Cardiac muscle cell (in vitro differentiated cells and primary cell): ENCODE measurements at regions not wholly inside any gene's neighbourhood (a gene's known extent, or its start where the extent isn't known, plus 50 kb on each side); places are given as distances from the start of the nearest gene placed in this dataset.

ENCODE experiments used
- DNase-seq, 2 donors: peaks; one replicate each; pipeline versions ENCODE4 v3.0.0 to v3.0.0-alpha.2; 2010 to 2017; ENCODE audit warnings: low read depth in 1 of 2, low spot score in 1 of 2
- H3K27ac ChIP-seq: fragments of 200-600 bp; sonication (generic); 2 replicates; pipeline ENCODE4 v1.5.1; 2016
- H3K27me3 ChIP-seq: fragments of 200-600 bp; sonication (generic); 2 replicates; pipeline ENCODE4 v1.6.0; 2016; ENCODE audit warnings: control low read depth
- H3K36me3 ChIP-seq: fragments of 200-600 bp; sonication (generic); 2 replicates; pipeline ENCODE4 v1.5.1; 2016; ENCODE audit warnings: control low read depth
- H3K4me1 ChIP-seq: fragments of 200-600 bp; sonication (generic); 2 replicates; pipeline ENCODE4 v1.8.1; 2017; ENCODE audit warnings: low read depth, mild to moderate bottlenecking, mixed run types
- H3K4me3 ChIP-seq: fragments of 200-600 bp; sonication (generic); 2 replicates; pipeline ENCODE4 v1.5.1; 2016; ENCODE audit warnings: mild to moderate bottlenecking
- H3K9me3 ChIP-seq: fragments of 200-600 bp; sonication (generic); 2 replicates; pipeline ENCODE4 v1.5.1; 2017; ENCODE audit warnings: low read depth, mild to moderate bottlenecking, control low read depth
- TF ChIP-seq, protein P1 (sequence below): IDR thresholded peaks from 2 replicates; pipeline ENCODE4 v1.5.1; 2012; ENCODE audit warnings: low read depth, mild to moderate bottlenecking, low read length

DNA sequence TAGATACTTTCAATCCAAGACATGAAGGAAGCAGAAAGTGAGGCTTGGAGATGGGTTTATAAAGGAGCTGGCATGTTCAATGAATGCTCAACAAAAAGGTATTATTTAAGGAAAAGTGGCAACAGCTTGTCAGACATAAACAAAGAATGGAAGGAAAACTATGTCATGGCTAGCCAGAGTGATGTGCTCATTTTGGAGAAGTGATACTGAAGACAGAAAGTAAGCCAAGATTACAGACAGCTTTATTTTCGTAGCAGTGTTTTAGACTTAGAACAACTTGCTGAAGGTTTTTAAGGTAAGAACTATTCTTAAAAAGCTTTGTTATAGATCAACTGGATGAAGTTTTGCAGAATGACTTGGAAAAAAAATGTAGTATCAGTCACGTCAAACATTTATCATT is 160.5 kb upstream of the FERD3L start:
- Histone ChIP-seq H3K27ac (no peak overlapping the region), H3K4me1 (no peaks in the 10 kb centered on the region), H3K4me3 (no peak overlapping the region), H3K9me3 (no peaks in the 10 kb centered on the region), H3K36me3 (no peaks in the 10 kb centered on the region), H3K27me3 (no peaks in the 10 kb centered on the region)
- TF ChIP-seq, protein P1, sequence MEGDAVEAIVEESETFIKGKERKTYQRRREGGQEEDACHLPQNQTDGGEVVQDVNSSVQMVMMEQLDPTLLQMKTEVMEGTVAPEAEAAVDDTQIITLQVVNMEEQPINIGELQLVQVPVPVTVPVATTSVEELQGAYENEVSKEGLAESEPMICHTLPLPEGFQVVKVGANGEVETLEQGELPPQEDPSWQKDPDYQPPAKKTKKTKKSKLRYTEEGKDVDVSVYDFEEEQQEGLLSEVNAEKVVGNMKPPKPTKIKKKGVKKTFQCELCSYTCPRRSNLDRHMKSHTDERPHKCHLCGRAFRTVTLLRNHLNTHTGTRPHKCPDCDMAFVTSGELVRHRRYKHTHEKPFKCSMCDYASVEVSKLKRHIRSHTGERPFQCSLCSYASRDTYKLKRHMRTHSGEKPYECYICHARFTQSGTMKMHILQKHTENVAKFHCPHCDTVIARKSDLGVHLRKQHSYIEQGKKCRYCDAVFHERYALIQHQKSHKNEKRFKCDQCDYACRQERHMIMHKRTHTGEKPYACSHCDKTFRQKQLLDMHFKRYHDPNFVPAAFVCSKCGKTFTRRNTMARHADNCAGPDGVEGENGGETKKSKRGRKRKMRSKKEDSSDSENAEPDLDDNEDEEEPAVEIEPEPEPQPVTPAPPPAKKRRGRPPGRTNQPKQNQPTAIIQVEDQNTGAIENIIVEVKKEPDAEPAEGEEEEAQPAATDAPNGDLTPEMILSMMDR, result no peak
- no peak for DNase-seq

DNA sequence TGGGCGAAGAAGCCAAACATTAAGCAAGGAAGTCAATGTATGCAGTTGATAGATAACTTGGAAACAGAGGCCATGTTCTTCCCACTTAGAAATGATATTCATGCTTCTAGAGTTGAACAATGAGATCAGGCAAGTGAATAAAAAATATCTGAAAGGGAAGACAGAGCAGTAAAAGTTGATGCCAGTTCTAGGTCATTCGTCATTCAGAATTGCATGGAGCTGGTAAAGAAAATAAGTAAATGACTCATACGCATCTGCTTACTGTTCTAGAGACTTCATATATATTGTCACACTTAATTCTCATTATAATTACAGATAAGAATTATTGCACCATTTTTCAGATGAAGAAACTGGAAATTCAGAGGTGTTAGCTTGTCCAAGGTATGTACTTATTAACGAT is 158.9 kb upstream of the FERD3L start:
- H3K4me3 ChIP-seq, result no peak overlapping the region
- no peaks in the 10 kb centered on the region for H3K4me1 ChIP-seq
- no peaks in the 10 kb centered on the region for H3K9me3 ChIP-seq
- TF ChIP-seq, protein P1, result no peak
- DNase-seq, result no peak
- H3K36me3 ChIP-seq, result no peaks in the 10 kb centered on the region
- H3K27ac ChIP-seq, result no peak overlapping the region
- H3K27me3 ChIP-seq, result no peaks in the 10 kb centered on the region

DNA sequence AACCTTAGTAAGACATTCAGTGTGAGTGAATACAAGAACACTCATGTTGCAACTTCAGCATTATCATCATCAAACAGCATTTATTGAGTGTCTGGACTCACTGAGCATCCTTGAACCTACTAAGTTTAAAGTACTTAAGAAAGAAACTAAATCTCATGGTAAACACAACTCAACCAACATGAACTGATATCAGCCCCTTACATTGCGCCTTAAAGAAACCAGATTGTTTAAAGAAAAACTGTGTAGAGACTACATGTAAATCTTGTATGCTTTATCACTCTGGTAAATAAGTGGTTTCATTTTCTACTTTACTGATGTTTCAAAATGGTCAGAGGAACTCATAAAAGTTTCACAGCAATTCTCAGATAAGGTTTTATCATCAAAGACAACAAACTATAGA is 157.5 kb upstream of the FERD3L start:
- TF ChIP-seq, protein P1, result no peak
- Histone ChIP-seq H3K4me3 (no peak overlapping the region), H3K27me3 (no peaks in the 10 kb centered on the region), H3K36me3 (no peaks in the 10 kb centered on the region), H3K27ac (no peak overlapping the region), H3K9me3 (no peaks in the 10 kb centered on the region), H3K4me1 (no peaks in the 10 kb centered on the region)
- DNase-seq, result no peak

DNA sequence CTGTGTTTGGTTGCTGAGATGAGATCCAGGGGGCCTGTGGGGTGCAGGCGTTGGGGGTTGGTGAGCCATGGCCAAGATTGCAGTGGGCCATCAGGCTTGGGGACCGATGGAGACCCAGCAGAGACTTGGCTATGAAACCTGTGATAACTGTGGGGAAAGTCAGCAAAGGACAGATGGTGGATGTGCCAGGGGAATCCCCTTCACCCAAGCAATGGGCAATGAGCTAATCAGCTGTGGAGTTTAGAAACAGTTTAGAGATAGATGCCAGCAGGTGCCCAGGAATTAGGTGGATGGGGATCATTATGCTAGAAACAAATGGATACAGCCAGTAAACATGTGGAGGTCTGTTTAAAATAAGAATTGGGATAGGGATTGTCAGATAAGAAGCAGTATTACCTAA is 151.4 kb upstream of the FERD3L start:
- Histone ChIP-seq H3K4me3 (no peak overlapping the region), H3K9me3 (no peaks in the 10 kb centered on the region), H3K27me3 (no peaks in the 10 kb centered on the region), H3K36me3 (no peaks in the 10 kb centered on the region), H3K27ac (no peak overlapping the region), H3K4me1 (no peaks in the 10 kb centered on the region)
- TF ChIP-seq, protein P1, result no peak
- DNase-seq, result no peak

DNA sequence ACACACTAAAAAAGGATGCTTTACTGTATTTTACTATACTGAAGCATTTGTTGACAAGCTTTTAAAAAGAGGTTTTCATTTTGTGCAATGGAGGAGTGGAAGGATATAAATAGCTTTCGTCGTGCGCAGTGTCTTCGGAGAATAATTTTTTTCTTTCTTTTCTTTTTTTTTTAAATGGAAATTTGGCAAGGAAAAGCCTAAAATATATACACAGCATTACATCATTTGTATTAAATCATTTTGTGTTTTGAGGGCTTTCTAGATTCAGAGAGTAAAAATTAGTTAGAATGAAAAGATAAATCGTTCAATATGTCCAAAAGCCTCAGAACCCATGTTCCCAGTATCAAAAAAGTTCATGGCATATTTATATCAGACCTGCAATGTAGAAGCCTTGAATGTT is 150.2 kb upstream of the FERD3L start:
- H3K9me3 ChIP-seq, result no peaks in the 10 kb centered on the region
- TF ChIP-seq, protein P1, result no peak
- H3K27me3 ChIP-seq, result no peaks in the 10 kb centered on the region
- no peak for DNase-seq
- no peak overlapping the region for H3K27ac ChIP-seq
- no peaks in the 10 kb centered on the region for H3K36me3 ChIP-seq
- H3K4me1 ChIP-seq, result no peaks in the 10 kb centered on the region
- no peak overlapping the region for H3K4me3 ChIP-seq

DNA sequence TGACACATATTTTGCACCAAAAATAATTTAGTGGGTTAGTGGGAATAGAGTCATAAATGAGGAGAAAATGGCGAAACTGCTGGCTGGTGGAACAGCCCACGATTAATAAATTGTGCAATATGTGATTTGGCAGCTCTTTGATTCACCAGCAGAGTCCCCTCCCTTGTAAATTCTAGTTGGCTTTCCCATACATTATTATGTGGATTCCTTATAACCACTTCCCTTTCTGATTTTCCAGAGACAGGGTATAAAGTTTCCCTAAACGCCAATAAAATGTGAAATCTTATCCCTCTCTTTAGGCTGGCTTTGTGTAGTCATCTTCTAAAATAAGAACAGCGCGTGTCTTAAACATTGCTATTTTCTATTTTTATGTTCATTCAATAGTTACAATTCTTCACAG is 149.4 kb upstream of the FERD3L start:
- Histone ChIP-seq H3K9me3 (no peaks in the 10 kb centered on the region), H3K27me3 (no peaks in the 10 kb centered on the region), H3K27ac (no peak overlapping the region), H3K4me1 (no peaks in the 10 kb centered on the region), H3K4me3 (no peak overlapping the region), H3K36me3 (no peaks in the 10 kb centered on the region)
- TF ChIP-seq, protein P1, result no peak
- DNase-seq, result peak in 1 of 2 donors; percentile 30
